Activated T-cell treated with anti-CD3 and anti-CD28 coated beads, Interleukin-2, amount 50 U/mL, for 72 hours (primary cell): ENCODE measurements at regions not wholly inside any gene's neighbourhood (a gene's known extent, or its start where the extent isn't known, plus 50 kb on each side); places are given as distances from the start of the nearest gene placed in this dataset.

Experiments
- ATAC-seq, 2 donors: fragments of 150-1000 bp; cut with Tn5 transposase; replicated peaks in 1 of 2; 2 replicates each; pipeline ENCODE4 v1.10.0; 2021; ENCODE audit warnings: moderate library complexity in 2 of 2, mild to moderate bottlenecking in 1 of 2
- DNase-seq, 2 donors: peaks; one replicate each; pipeline ENCODE4 v3.0.0; 2021 to 2022; ENCODE audit warnings: mixed read lengths in 1 of 2
- H3K27ac Mint-ChIP-seq: one replicate; pipeline ENCODE4 v1.8.0; 2022; ENCODE audit warnings: mild to moderate bottlenecking, moderate library complexity, mixed read lengths
- H3K27me3 Mint-ChIP-seq: one replicate; pipeline ENCODE4 v1.8.0; 2022; ENCODE audit warnings: low read depth, mixed read lengths
- H3K36me3 Mint-ChIP-seq, 2 donors: one replicate each; pipeline ENCODE4 v1.8.0; 2022; ENCODE audit warnings: mixed read lengths in 2 of 2, mild to moderate bottlenecking in 1 of 2; ENCODE audit not compliant: insufficient read depth in 2 of 2
- H3K4me1 Mint-ChIP-seq: one replicate; pipeline ENCODE4 v1.8.0; 2022; ENCODE audit warnings: low read depth, mixed read lengths
- H3K4me3 Mint-ChIP-seq, 2 donors: one replicate each; pipeline ENCODE4 v1.8.0; 2022; ENCODE audit warnings: mild to moderate bottlenecking in 2 of 2, mixed read lengths in 2 of 2, moderate library complexity in 2 of 2
- H3K9me3 Mint-ChIP-seq, 2 donors: one replicate each; pipeline ENCODE4 v1.8.0; 2022; ENCODE audit warnings: mixed read lengths in 2 of 2

GRCh38 chr4:182074810-182075209, 168.4 kb upstream of the TENM3 start:
- Mint-ChIP-seq H3K27ac (no peak overlapping the region), H3K4me1 (no peaks in the 10 kb centered on the region), H3K9me3 (peaks cover 8 to 10% of the 10 kb centered on the region in 2 donors), H3K4me3 (no peak overlapping the region), H3K27me3 (no peaks in the 10 kb centered on the region), H3K36me3 (no peaks in the 10 kb centered on the region)
- DNase-seq (no peak), ATAC-seq (no peak)

- Mint-ChIP-seq H3K4me1 (no peaks in the 10 kb centered on the region), H3K9me3 (peaks cover 0 to 4% of the 10 kb centered on the region in 2 donors), H3K36me3 (no peaks in the 10 kb centered on the region), H3K27me3 (no peaks in the 10 kb centered on the region), H3K27ac (no peak overlapping the region), H3K4me3 (no peak overlapping the region)
- ATAC-seq: no peak
- DNase-seq: no peak
These were observed 160.3 kb upstream of the TENM3 start for GRCh38 chr4:182082910-182083309.

GRCh38 chr4:182083671-182084410, 159.4 kb upstream of the TENM3 start:
- no peak for ATAC-seq
- no peaks in the 10 kb centered on the region for H3K4me1 Mint-ChIP-seq
- H3K27me3 Mint-ChIP-seq: no peaks in the 10 kb centered on the region
- no peaks in the 10 kb centered on the region for H3K36me3 Mint-ChIP-seq
- no peak for DNase-seq
- peaks cover 0 to under 1% of the 10 kb centered on the region in 2 donors for H3K9me3 Mint-ChIP-seq
- H3K4me3 Mint-ChIP-seq: no peak overlapping the region
- no peak overlapping the region for H3K27ac Mint-ChIP-seq

GRCh38 chr4:182085051-182085480, 158.1 kb upstream of the TENM3 start:
- Mint-ChIP-seq H3K4me1 (no peaks in the 10 kb centered on the region), H3K36me3 (no peaks in the 10 kb centered on the region), H3K4me3 (no peak overlapping the region), H3K27ac (no peak overlapping the region), H3K9me3 (no peaks in the 10 kb centered on the region), H3K27me3 (no peaks in the 10 kb centered on the region)
- DNase-seq: no peak
- ATAC-seq: no peak

- no peak overlapping the region for H3K4me3 Mint-ChIP-seq
These were observed 153.9 kb upstream of the TENM3 start for GRCh38 chr4:182089326-182089725.

GRCh38 chr4:182090186-182090585, 153.0 kb upstream of the TENM3 start:
- no peak for ATAC-seq

More at GRCh38 chr4:182089326-182089725, 153.9 kb upstream of the TENM3 start:
- ATAC-seq: no peak
- Mint-ChIP-seq H3K27me3 (no peaks in the 10 kb centered on the region), H3K9me3 (no peaks in the 10 kb centered on the region), H3K27ac (no peak overlapping the region), H3K36me3 (no peaks in the 10 kb centered on the region), H3K4me1 (no peaks in the 10 kb centered on the region)
- DNase-seq: no peak

GRCh38 chr4:182091128-182091527, 152.1 kb upstream of the TENM3 start:
- DNase-seq (no peak), ATAC-seq (no peak)
- Mint-ChIP-seq H3K36me3 (no peaks in the 10 kb centered on the region), H3K4me3 (no peak overlapping the region), H3K27me3 (no peaks in the 10 kb centered on the region), H3K4me1 (no peaks in the 10 kb centered on the region), H3K9me3 (peaks cover 3 to 9% of the 10 kb centered on the region in 2 donors), H3K27ac (no peak overlapping the region)

More at GRCh38 chr4:182090186-182090585, 153.0 kb upstream of the TENM3 start:
- Mint-ChIP-seq H3K4me1 (no peaks in the 10 kb centered on the region), H3K27ac (no peak overlapping the region), H3K9me3 (peaks cover 3 to 6% of the 10 kb centered on the region in 2 donors), H3K4me3 (no peak overlapping the region), H3K27me3 (no peaks in the 10 kb centered on the region), H3K36me3 (no peaks in the 10 kb centered on the region)
- DNase-seq: no peak

- no peaks in the 10 kb centered on the region for H3K36me3 Mint-ChIP-seq
- H3K9me3 Mint-ChIP-seq: peaks cover 3 to 9% of the 10 kb centered on the region in 2 donors
- no peak overlapping the region for H3K4me3 Mint-ChIP-seq
- H3K4me1 Mint-ChIP-seq: no peaks in the 10 kb centered on the region
- ATAC-seq: no peak
- H3K27ac Mint-ChIP-seq: no peak overlapping the region
- no peak for DNase-seq
- no peaks in the 10 kb centered on the region for H3K27me3 Mint-ChIP-seq
These were observed 149.8 kb upstream of the TENM3 start for GRCh38 chr4:182093431-182093831.

- ATAC-seq (no peak), DNase-seq (no peak)
- H3K9me3 Mint-ChIP-seq: peaks cover 3 to 9% of the 10 kb centered on the region in 2 donors
- H3K36me3 Mint-ChIP-seq: no peaks in the 10 kb centered on the region
- no peak overlapping the region for H3K4me3 Mint-ChIP-seq
- no peaks in the 10 kb centered on the region for H3K27me3 Mint-ChIP-seq
- H3K27ac Mint-ChIP-seq: no peak overlapping the region
- no peaks in the 10 kb centered on the region for H3K4me1 Mint-ChIP-seq
These were observed 149.3 kb upstream of the TENM3 start for GRCh38 chr4:182093935-182094334.

- Mint-ChIP-seq H3K9me3 (peaks cover 0 to 2% of the 10 kb centered on the region in 2 donors), H3K27me3 (no peaks in the 10 kb centered on the region), H3K4me3 (no peak overlapping the region), H3K27ac (no peak overlapping the region), H3K36me3 (no peaks in the 10 kb centered on the region), H3K4me1 (no peaks in the 10 kb centered on the region)
- DNase-seq: no peak
- no peak for ATAC-seq
These were observed 141.6 kb upstream of the TENM3 start for GRCh38 chr4:182101618-182102017.

GRCh38 chr4:182102576-182102975, 140.6 kb upstream of the TENM3 start:
- H3K27ac Mint-ChIP-seq: no peak overlapping the region

GRCh38 chr4:182103614-182104319, 139.4 kb upstream of the TENM3 start:
- H3K36me3 Mint-ChIP-seq: no peaks in the 10 kb centered on the region
- peaks cover 0 to 2% of the 10 kb centered on the region in 2 donors for H3K9me3 Mint-ChIP-seq
- no peak overlapping the region for H3K27ac Mint-ChIP-seq
- no peak overlapping the region for H3K4me3 Mint-ChIP-seq
- ATAC-seq (no peak), DNase-seq (no peak)
- H3K27me3 Mint-ChIP-seq: no peaks in the 10 kb centered on the region
- no peaks in the 10 kb centered on the region for H3K4me1 Mint-ChIP-seq

More at GRCh38 chr4:182102576-182102975, 140.6 kb upstream of the TENM3 start:
- Mint-ChIP-seq H3K27me3 (no peaks in the 10 kb centered on the region), H3K4me1 (no peaks in the 10 kb centered on the region), H3K4me3 (no peak overlapping the region), H3K9me3 (peaks cover 0 to 2% of the 10 kb centered on the region in 2 donors), H3K36me3 (no peaks in the 10 kb centered on the region)
- ATAC-seq: no peak
- DNase-seq: no peak

GRCh38 chr4:182105416-182105815, 137.8 kb upstream of the TENM3 start:
- H3K27ac Mint-ChIP-seq: no peak overlapping the region
- no peak overlapping the region for H3K4me3 Mint-ChIP-seq
- DNase-seq (no peak), ATAC-seq (no peak)
- H3K9me3 Mint-ChIP-seq: peaks cover 0 to 2% of the 10 kb centered on the region in 2 donors
- H3K27me3 Mint-ChIP-seq: no peaks in the 10 kb centered on the region
- H3K4me1 Mint-ChIP-seq: no peaks in the 10 kb centered on the region
- no peaks in the 10 kb centered on the region for H3K36me3 Mint-ChIP-seq
